Vagina (tissue), 2 donors: ENCODE measurements at regions not wholly inside any gene's neighbourhood (a gene's known extent, or its start where the extent isn't known, plus 50 kb on each side); places are given as distances from the start of the nearest gene placed in this dataset.

ENCODE experiments used
- CTCF ChIP-seq, 3 experiments: fragments of 450-650 bp in 2 of 3; fragments of 200-600 bp in 1 of 3; sonication (generic) in 1 of 3; IDR thresholded peaks; one replicate each; pipeline ENCODE4 v1.5.1; 2017 to 2019; ENCODE audit warnings: antibody characterized with exemption in 3 of 3, mild to moderate bottlenecking in 2 of 3, moderate library complexity in 2 of 3
- POLR2A ChIP-seq, 2 donors: fragments of 450-650 bp; IDR thresholded peaks; one replicate each; pipeline ENCODE4 v1.6.1; 2017; ENCODE audit warnings: antibody characterized with exemption in 2 of 2, mild to moderate bottlenecking in 2 of 2, moderate library complexity in 2 of 2

GRCh38 chr12:124709722-124710687 is 142.6 kb upstream of the NCOR2 start:
- TF ChIP-seq CTCF (IDR thresholded peaks at IDR 0.05) (no peak), POLR2A (IDR thresholded peaks at IDR 0.05) (no peak)
